HG03439 (cell line): ENCODE measurements at regions not wholly inside any gene's neighbourhood (a gene's known extent, or its start where the extent isn't known, plus 50 kb on each side); places are given as distances from the start of the nearest gene placed in this dataset.

Experiments
- ATAC-seq: cut with Tn5 transposase; IDR thresholded peaks from one replicate; pipeline ENCODE4 v1.9.1; 2021; ENCODE audit warnings: mild to moderate bottlenecking, moderate library complexity; ENCODE audit not compliant: unreplicated experiment

DNA sequence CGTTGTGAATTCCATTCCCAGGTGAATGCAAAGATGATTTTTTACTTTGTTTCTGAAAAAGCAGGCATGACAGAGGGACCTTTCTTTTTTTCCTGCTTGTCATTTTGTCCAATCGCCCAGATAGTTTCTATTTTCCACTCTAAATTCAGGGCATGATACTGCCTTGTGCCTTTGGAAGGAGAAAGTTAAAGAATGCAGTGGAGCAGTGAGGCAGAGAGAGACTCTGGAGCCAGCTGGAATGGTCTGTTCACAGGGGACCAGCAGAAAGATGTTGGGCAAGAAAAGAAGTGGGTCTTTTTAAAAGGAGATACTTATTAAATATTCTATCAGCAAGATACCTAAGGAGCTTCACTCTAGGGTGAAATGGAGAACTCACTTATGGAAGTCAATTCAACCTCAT, 532.3 kb downstream of the BRINP1 start:
- no peak for ATAC-seq

DNA sequence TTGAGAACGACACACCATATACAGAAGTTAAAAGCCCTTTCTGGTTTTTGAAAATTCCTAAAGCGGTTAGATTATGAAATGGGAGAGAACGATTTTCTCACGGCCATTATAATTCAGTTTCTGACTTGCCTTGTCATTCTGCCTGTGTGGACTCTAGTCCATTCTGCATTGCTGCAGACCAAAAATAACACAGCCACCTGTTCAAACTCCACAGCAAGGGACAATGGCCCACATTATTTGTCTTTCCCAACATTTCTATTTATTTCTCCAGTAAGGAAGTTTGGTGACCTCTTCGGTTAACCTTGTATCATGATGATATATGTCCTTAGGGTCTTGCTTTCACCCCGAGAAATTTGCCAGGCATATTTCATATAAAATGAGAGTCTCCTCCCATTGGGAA, 497.7 kb downstream of the BRINP1 start:
- ATAC-seq, result no peak

GRCh38 chr9:118882684-118883083, 486.6 kb downstream of the BRINP1 start:
- no peak for ATAC-seq

DNA sequence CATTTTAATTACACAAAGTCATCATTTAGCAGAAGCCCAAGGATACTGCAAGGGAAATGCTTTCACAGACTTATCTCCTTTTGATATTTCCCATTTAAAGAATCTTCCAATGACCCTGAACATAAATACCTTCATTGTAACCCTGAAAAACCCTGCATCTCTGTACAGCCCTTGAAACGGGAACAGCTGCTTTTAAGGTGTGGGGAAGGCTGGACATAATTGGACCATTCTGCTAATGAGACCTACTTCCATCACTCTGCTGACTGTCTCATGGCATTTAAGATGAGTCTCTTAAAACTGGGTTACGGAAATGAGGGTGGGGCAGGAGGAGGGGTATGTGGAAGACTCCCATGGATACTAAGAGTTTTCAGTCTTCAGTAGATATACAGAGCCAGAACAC, 485.8 kb downstream of the BRINP1 start:
- no peak for ATAC-seq

DNA sequence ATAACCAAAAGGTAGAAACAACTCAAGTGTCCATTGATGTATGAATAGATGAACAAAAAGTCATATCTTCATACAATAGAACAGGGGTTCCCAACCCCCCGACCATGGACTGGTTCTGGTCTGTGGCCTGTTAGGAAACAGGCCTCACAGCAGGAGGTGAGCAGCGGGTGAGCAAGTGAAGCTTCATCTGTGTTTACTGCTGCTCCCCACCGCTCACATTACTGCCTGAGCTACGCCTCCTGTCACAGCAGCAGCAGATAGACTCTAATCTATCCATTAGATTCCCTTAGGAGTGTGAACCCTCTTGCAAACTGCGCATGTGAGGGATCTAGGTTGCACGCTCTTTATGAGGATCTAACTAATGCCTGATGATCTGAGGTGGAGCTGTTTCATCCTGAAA, 478.0 kb downstream of the BRINP1 start:
- ATAC-seq, result no peak

GRCh38 chr9:118896324-118897000, 472.8 kb downstream of the BRINP1 start:
- ATAC-seq, result no peak

DNA sequence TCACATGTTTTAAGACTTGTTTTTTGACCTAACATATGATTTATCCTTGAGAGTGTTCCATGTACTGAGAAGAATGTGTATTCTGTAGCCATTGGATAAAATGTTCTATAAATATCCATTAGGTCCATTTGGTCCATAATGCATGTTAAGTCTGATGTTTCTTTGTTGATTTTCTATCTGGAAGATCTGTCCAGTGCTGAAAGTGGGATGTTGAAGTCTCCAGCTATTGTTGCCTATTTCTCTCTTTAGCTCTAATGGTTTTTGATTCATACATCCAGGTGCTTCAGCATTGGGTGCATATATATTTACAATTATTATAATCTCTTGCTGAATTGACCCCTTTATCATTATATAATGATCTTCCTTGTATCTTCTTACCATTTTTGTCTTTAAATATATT, 451.1 kb downstream of the BRINP1 start:
- ATAC-seq, result no peak

- ATAC-seq, result no peak
Observed at GRCh38 chr9:118928722-118929121, 440.5 kb downstream of the BRINP1 start.

DNA sequence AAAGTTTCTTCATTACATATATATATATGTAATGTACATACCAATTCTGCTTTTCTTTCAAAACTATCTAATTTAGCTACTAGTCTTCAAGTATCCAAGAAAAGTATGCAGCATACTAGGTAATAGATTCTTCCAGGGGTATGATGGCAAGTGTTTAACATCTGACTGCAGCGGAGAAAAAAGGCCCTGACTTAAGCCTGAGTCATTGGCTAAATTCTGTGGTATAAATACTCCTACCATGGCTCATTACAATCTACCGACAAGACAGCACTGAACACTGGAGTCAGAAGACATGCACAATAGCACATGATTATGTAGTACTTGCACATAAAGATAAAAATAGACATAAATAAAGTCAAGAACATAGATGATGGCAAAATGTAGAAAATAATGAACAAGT, 439.9 kb downstream of the BRINP1 start:
- no peak for ATAC-seq

DNA sequence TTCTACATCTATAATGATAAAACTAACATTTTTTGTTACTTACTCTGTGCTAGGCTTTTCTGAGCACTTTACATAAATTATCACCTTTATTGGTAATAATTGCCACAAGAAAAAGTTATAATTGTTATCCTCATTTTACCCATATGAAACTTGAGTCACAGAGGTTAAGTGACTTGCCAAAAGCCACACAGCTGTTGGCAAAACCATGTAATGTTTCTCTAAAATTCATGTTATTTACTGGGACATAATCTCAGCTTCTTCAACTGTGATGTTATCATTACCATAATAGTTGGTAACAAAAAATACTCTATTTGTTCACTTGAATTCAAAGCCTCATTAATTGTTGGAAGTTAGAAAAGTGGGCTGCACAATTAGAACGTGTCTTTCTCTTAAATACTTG, 437.3 kb downstream of the BRINP1 start:
- no peak for ATAC-seq

GRCh38 chr9:118938581-118938980, 430.7 kb downstream of the BRINP1 start:
- no peak for ATAC-seq

GRCh38 chr9:118940473-118940872, 428.8 kb downstream of the BRINP1 start:
- ATAC-seq, result no peak

DNA sequence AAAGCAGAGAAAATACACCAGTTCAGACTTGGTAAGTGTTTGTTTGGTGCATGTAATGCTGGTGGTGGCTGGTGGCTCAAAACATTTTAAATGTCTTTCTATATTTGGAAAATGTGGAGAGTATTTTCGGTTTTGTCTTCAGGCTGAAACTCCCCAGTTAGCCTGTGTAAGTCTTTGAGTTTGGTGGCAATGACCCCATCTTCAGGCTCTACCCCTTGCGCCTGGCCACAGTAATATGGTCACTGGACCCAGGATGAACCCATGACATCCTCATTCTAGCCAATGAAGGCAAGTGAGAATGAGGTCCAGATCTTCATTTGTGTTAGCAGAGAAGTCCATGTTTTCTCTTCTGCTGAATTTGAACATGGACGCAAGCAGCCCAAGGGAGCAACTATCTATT, 422.6 kb downstream of the BRINP1 start:
- no peak for ATAC-seq

- no peak for ATAC-seq
Observed at GRCh38 chr9:118954857-118955256, 414.4 kb downstream of the BRINP1 start.

GRCh38 chr9:118957585-118957984, 411.6 kb downstream of the BRINP1 start:
- no peak for ATAC-seq

GRCh38 chr9:118959366-118959765, 409.9 kb downstream of the BRINP1 start:
- no peak for ATAC-seq

DNA sequence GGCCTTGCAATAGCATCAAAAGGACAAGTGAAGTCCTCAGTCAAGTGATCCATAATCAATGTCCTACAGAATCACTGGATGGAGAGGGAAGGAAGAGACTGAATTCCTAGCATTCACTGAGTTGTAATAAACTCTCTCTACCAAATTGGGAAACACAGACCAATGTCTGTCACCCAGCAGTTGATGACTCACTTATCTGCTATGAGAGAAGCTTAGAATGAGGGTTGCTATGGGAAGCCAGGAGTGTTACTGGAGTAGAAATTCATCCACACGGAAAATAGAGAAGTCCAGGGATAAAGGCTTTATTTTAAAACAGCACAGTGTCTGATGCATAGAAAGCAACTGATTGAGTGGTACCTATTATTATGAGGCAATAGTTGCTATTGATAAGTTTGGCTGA, 407.4 kb downstream of the BRINP1 start:
- no peak for ATAC-seq

DNA sequence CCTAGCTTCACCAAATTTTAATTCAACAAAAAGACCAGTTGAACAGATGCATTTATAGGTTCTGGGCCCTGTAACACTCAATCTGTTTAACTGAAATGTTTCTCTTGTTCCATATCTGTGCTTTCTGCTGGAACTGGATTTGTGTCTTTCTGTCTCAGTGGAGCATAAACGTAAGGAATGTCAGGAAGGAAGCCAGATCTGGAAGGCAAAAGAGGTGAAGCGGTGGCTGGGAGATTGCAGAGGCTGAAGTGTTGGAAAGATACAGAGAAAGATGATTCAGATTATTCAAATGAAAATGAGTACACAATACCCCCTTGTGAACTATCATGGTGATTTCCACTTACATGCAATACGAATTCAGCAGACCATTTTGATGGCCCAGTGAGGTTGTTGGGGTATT, 406.8 kb downstream of the BRINP1 start:
- no peak for ATAC-seq

GRCh38 chr9:118963674-118964073, 405.6 kb downstream of the BRINP1 start:
- no peak for ATAC-seq

DNA sequence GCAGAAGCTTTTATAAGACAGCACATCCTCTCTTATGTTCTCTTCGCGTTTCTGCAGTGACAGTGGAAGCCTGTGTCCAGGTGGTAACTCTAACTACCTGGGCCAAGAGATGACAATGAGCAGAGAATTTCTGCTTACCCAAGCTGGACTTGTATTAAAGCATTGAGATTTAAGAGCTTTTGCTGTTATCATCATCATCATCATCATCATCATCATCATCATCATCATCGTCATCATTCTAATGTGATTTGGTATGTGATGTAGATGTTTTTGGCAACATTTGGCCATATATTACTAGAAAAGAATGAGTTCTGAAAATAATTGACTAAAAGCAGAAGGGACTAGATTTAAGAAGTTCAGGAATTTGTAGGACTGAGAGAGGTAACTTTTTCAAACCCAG, 401.3 kb downstream of the BRINP1 start:
- no peak for ATAC-seq

DNA sequence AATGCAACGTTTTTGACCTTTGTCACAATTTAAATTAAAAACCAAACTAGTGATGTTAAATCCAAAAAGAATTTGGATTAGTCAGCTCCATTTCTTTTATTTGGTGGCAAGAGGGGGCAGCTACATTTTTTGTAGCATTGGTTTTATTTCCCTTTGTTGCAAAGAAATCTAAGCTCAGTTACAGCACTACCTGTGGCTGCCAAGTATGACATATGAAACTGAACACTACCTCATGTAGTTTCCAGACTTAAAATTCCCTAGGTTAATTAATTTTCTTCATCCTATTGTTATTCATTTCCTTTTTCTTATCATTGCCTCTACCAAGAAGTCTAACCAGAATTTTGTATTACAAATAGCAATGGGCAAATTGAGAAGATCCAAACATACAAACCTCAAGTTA, 393.5 kb downstream of the BRINP1 start:
- ATAC-seq, result no peak

DNA sequence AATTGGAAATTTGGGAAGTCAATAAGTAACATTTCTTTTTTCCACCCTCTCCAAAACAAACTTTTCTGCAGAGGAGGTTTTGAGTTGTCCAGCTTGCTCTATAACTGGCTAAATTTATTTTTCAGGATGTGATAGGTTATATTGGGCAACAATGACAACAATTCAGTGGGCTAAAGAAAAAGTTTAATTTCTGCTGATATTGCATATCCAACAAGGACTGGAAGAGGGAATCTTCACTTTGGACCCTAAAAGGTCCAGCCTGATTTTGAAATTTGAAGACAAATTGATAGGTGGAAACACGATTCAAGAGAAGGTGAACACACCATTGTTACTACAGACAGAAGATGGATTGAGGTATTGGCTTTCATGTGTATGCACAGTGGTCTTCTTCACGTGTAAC, 393.1 kb downstream of the BRINP1 start:
- ATAC-seq, result no peak

DNA sequence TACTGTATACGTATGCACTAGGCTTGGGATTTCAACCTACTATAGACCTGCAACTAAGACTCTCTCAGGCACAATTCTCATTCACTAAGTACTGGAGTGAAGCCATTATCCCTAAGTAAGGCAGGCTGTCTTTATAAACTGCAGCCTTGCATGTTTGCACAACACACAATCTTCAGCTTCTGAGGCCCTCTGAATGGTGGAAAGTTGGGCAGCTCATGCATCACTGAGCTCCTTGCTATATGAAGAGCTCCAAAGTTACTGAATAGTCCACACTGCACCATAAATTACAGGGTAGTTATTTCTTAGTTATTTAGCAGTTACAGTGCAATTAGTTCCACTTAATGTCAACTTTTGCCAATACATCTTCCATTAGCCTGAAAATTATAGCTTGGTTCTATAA, 384.6 kb downstream of the BRINP1 start:
- ATAC-seq, result no peak
